Skeletal muscle satellite cell (primary cell): ENCODE measurements at regions not wholly inside any gene's neighbourhood (a gene's known extent, or its start where the extent isn't known, plus 50 kb on each side); places are given as distances from the start of the nearest gene placed in this dataset.

Source experiments
- H3K27me3 ChIP-seq: 2 replicates; pipeline ENCODE4 v1.7.0; 2013; ENCODE audit warnings: low read length; ENCODE audit not compliant: control insufficient read depth, insufficient read depth
- H3K36me3 ChIP-seq: 2 replicates; pipeline ENCODE4 v1.7.0; 2013; ENCODE audit warnings: mild to moderate bottlenecking, control low read depth, low read length; ENCODE audit not compliant: insufficient read depth
- H3K4me1 ChIP-seq: 2 replicates; pipeline ENCODE4 v1.7.0; 2013; ENCODE audit warnings: low read length; ENCODE audit not compliant: control insufficient read depth, insufficient read depth
- H3K4me2 ChIP-seq: 2 replicates; pipeline ENCODE4 v1.7.0; 2013; ENCODE audit warnings: mild to moderate bottlenecking, low read length
- H3K4me3 ChIP-seq: 2 replicates; pipeline ENCODE4 v1.7.0; 2013; ENCODE audit warnings: low read length
- H3K9ac ChIP-seq: 2 replicates; pipeline ENCODE4 v1.7.0; 2013; ENCODE audit warnings: mild to moderate bottlenecking, low read depth, low read length, moderate library complexity
- H3K9me3 ChIP-seq: replicated peaks from 2 replicates; pipeline ENCODE4 v1.7.0; 2013; ENCODE audit warnings: mild to moderate bottlenecking, control low read depth, low read length

GRCh38 chr10:28733245-28733644, 55.9 kb downstream of the BAMBI start:
- H3K4me1 ChIP-seq, result peaks cover 10% of the 10 kb centered on the region
- no peak overlapping the region for H3K4me2 ChIP-seq
- H3K36me3 ChIP-seq, result no peaks in the 10 kb centered on the region
- H3K9ac ChIP-seq, result no peak overlapping the region
- peaks cover 18% of the 10 kb centered on the region for H3K27me3 ChIP-seq
- no peak overlapping the region for H3K4me3 ChIP-seq
- peaks cover 4% of the 10 kb centered on the region for H3K9me3 ChIP-seq

- no peak overlapping the region for H3K9ac ChIP-seq
- no peaks in the 10 kb centered on the region for H3K36me3 ChIP-seq
These were observed 56.3 kb downstream of the BAMBI start for GRCh38 chr10:28733647-28734046.

GRCh38 chr10:28734938-28735759, 57.8 kb downstream of the BAMBI start:
- Histone ChIP-seq H3K4me2 (no peak overlapping the region), H3K27me3 (peaks cover 35% of the 10 kb centered on the region), H3K9me3 (peaks cover 4% of the 10 kb centered on the region), H3K9ac (no peak overlapping the region), H3K36me3 (no peaks in the 10 kb centered on the region), H3K4me1 (peaks cover 9% of the 10 kb centered on the region), H3K4me3 (no peak overlapping the region)

More at GRCh38 chr10:28733647-28734046, 56.3 kb downstream of the BAMBI start:
- H3K4me1 ChIP-seq, result peaks cover 10% of the 10 kb centered on the region
- no peak overlapping the region for H3K4me2 ChIP-seq
- peaks cover 22% of the 10 kb centered on the region for H3K27me3 ChIP-seq
- no peak overlapping the region for H3K4me3 ChIP-seq
- peaks cover 4% of the 10 kb centered on the region for H3K9me3 ChIP-seq

GRCh38 chr10:28737096-28737495, 59.8 kb downstream of the BAMBI start:
- H3K9me3 ChIP-seq, result peaks cover 4% of the 10 kb centered on the region
- no peak overlapping the region for H3K4me3 ChIP-seq
- H3K9ac ChIP-seq, result no peak overlapping the region
- H3K36me3 ChIP-seq, result no peaks in the 10 kb centered on the region
- H3K4me2 ChIP-seq, result no peak overlapping the region
- peaks cover 5% of the 10 kb centered on the region for H3K4me1 ChIP-seq
- peaks cover 42% of the 10 kb centered on the region for H3K27me3 ChIP-seq

GRCh38 chr10:28738200-28738599, 60.9 kb downstream of the BAMBI start:
- peaks cover 5% of the 10 kb centered on the region for H3K4me1 ChIP-seq
- peaks cover 4% of the 10 kb centered on the region for H3K9me3 ChIP-seq
- H3K27me3 ChIP-seq, result peaks cover 42% of the 10 kb centered on the region
- no peak overlapping the region for H3K4me3 ChIP-seq
- H3K9ac ChIP-seq, result no peak overlapping the region
- no peaks in the 10 kb centered on the region for H3K36me3 ChIP-seq
- H3K4me2 ChIP-seq, result no peak overlapping the region

GRCh38 chr10:28743576-28743975, 66.3 kb downstream of the BAMBI start:
- Histone ChIP-seq H3K9ac (no peak overlapping the region), H3K36me3 (no peaks in the 10 kb centered on the region), H3K9me3 (no peaks in the 10 kb centered on the region), H3K4me3 (no peak overlapping the region), H3K4me1 (no peaks in the 10 kb centered on the region), H3K27me3 (peaks cover 38% of the 10 kb centered on the region), H3K4me2 (no peak overlapping the region)

GRCh38 chr10:28744069-28744768, 66.9 kb downstream of the BAMBI start:
- H3K4me2 ChIP-seq, result no peak overlapping the region
- no peaks in the 10 kb centered on the region for H3K36me3 ChIP-seq
- H3K4me3 ChIP-seq, result no peak overlapping the region
- no peaks in the 10 kb centered on the region for H3K4me1 ChIP-seq
- no peaks in the 10 kb centered on the region for H3K9me3 ChIP-seq
- H3K27me3 ChIP-seq, result peaks cover 32% of the 10 kb centered on the region
- H3K9ac ChIP-seq, result no peak overlapping the region

GRCh38 chr10:28754930-28755718, 77.8 kb downstream of the BAMBI start:
- H3K36me3 ChIP-seq, result no peaks in the 10 kb centered on the region
- peaks cover 5% of the 10 kb centered on the region for H3K27me3 ChIP-seq
- H3K9ac ChIP-seq, result no peak overlapping the region
- H3K4me1 ChIP-seq, result no peaks in the 10 kb centered on the region
- no peak overlapping the region for H3K4me2 ChIP-seq
- no peak overlapping the region for H3K4me3 ChIP-seq
- no peaks in the 10 kb centered on the region for H3K9me3 ChIP-seq

- Histone ChIP-seq H3K9me3 (no peaks in the 10 kb centered on the region), H3K4me1 (no peaks in the 10 kb centered on the region), H3K27me3 (peaks cover 48% of the 10 kb centered on the region), H3K9ac (no peak overlapping the region), H3K36me3 (no peaks in the 10 kb centered on the region), H3K4me3 (no peak overlapping the region), H3K4me2 (no peak overlapping the region)
These were observed 83.9 kb downstream of the BAMBI start for GRCh38 chr10:28761084-28761846.

- no peak overlapping the region for H3K9ac ChIP-seq
- no peak overlapping the region for H3K4me2 ChIP-seq
- H3K27me3 ChIP-seq, result peaks cover 62% of the 10 kb centered on the region
- no peaks in the 10 kb centered on the region for H3K4me1 ChIP-seq
- no peak overlapping the region for H3K4me3 ChIP-seq
- no peaks in the 10 kb centered on the region for H3K36me3 ChIP-seq
- no peaks in the 10 kb centered on the region for H3K9me3 ChIP-seq
These were observed 86.3 kb downstream of the BAMBI start for GRCh38 chr10:28763471-28764170.
